HUES64 (cell line): ENCODE measurements at regions not wholly inside any gene's neighbourhood (a gene's known extent, or its start where the extent isn't known, plus 50 kb on each side); places are given as distances from the start of the nearest gene placed in this dataset.
"Not testable (repeated sequence)": the region's sequence is repeated elsewhere in the genome, so short reads cannot be mapped to it uniquely, and the experiment has no call there.

ENCODE experiments used
- H3K27ac ChIP-seq: 2 replicates; pipeline ENCODE4 v1.7.0; 2013; ENCODE audit warnings: low read depth, low read length, inconsistent platforms
- H3K27me3 ChIP-seq: 2 replicates; pipeline ENCODE4 v1.6.1; 2013; ENCODE audit warnings: mild to moderate bottlenecking, low read length; ENCODE audit not compliant: insufficient read depth
- H3K36me3 ChIP-seq: 2 replicates; pipeline ENCODE4 v1.6.1; 2013; ENCODE audit warnings: mild to moderate bottlenecking, low read length; ENCODE audit not compliant: insufficient read depth
- H3K4me1 ChIP-seq: 2 replicates; pipeline ENCODE4 v1.6.1; 2013; ENCODE audit warnings: mild to moderate bottlenecking, low read length, moderate library complexity; ENCODE audit not compliant: insufficient read depth
- H3K4me3 ChIP-seq: 2 replicates; pipeline ENCODE4 v1.5.1; 2013; ENCODE audit warnings: mild to moderate bottlenecking, low read length, moderate library complexity
- H3K9ac ChIP-seq: 2 replicates; pipeline ENCODE4 v1.6.1; 2013; ENCODE audit warnings: mild to moderate bottlenecking, low read depth, low read length
- H3K9me3 ChIP-seq: 2 replicates; pipeline ENCODE4 v1.6.1; 2013; ENCODE audit warnings: low read depth, low read length; ENCODE audit not compliant: insufficient read depth
- WGBS: fragments of 150-250, 120-280 bp; methylation state at CpG from one replicate; pipeline ENCODE4 v1.1.7; 2013; ENCODE audit warnings: missing lambda C conversion rate; 5-methylcytosine and 5-hydroxymethylcytosine counted together

DNA sequence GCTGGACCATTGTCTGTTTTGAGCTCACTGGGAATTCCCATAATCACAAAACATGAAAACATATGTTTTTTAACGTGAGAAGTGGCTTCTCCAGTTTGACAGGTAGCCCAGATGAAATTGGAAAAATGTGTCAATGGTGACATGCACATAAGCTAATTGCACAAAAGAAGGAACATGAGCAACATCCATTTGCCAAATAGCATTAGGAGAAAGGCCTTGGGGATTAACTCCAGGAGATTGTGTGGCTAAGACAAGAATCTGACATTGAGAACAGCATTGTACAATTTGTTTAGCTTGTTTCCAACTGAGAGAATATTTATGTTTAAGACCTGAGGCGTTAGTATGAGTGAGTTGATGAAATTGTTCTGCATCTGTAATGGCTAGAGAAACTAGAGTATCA lies 147.0 kb upstream of the API5 start:
- Histone ChIP-seq H3K4me1 (no peaks in the 10 kb centered on the region), H3K27me3 (no peaks in the 10 kb centered on the region), H3K4me3 (no peak overlapping the region), H3K27ac (no peak overlapping the region), H3K9ac (no peak overlapping the region), H3K9me3 (peaks cover 8% of the 10 kb centered on the region; the same call in 1 of the 2 replicates), H3K36me3 (no peaks in the 10 kb centered on the region)
- 88% methylated on average over 2 of the region's 2 CpGs for WGBS

DNA sequence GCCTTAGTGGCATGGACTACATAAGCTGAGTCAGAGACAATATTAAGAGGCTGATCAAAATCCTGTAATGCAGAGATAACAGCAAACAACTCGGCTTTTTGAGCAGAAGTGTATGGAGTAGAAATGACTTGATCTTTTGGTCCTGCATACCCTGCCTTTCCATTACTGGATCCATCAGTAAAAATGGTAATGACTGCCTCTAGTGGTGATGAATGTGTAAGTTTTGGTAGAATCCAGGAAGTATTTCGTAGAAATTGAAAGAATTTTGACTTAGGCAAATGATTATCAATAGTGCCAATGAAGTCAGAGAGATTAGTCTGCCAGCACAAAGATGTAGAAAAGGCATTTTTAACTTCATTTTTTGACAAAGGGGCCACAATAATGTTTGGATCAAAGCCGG lies 146.4 kb upstream of the API5 start:
- not testable (repeated sequence) for H3K27ac ChIP-seq, H3K9ac ChIP-seq, H3K4me3 ChIP-seq, H3K36me3 ChIP-seq, H3K27me3 ChIP-seq, H3K4me1 ChIP-seq
- peaks cover 11% of the 10 kb centered on the region; the same call in 1 of the 2 replicates for H3K9me3 ChIP-seq
- WGBS: 88% methylated on average over 3 of the region's 3 CpGs

DNA sequence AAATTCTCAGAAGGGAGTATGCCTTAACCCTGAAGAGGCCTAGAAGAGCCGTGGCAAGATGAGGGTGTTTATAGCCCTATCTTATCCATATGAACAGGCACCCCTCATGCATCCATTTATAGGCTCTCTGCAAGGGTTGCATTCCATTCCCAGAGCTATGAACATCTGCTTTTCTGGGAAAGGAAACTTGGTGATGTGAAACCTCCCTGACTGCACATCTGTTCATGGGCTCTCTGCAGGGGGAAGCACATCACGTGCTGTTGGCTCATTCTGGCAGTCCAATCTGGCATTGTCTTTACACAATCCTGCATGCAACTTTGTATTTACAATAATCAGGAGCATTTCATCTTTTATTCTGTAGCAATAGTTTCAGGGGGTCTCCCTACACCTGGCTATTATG lies 143.6 kb upstream of the API5 start:
- not testable (repeated sequence) for H3K4me1 ChIP-seq, H3K4me3 ChIP-seq, H3K27me3 ChIP-seq, H3K27ac ChIP-seq, H3K9ac ChIP-seq, H3K36me3 ChIP-seq
- 95% methylated on average over 2 of the region's 2 CpGs for WGBS
- H3K9me3 ChIP-seq: peaks cover 11% of the 10 kb centered on the region; the same call in 1 of the 2 replicates

DNA sequence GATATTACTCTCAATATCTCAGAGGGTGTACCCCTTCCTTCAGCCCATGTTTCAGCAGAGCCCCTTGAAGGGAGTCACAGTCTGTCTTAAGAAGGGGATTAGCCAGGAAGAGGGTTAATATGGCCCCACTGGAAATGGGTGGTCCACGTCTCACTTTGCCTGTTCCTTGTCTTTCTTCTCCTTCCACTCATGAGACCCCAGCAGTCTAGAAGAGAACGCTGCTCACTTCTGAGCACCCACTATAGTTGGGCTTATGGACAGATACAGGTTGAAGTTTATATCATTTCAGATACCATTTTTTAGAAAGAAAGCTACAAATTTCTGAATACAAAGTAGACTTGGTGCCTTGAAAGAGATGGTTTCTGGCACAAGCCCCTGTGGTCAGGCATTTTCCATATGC lies 139.3 kb upstream of the API5 start:
- no peaks in the 10 kb centered on the region for H3K27me3 ChIP-seq
- no peaks in the 10 kb centered on the region for H3K4me1 ChIP-seq
- 85% methylated on average over 2 of the region's 2 CpGs for WGBS
- peaks cover 9% of the 10 kb centered on the region; the same call in 1 of the 2 replicates for H3K9me3 ChIP-seq
- no peak overlapping the region for H3K4me3 ChIP-seq
- no peak overlapping the region for H3K9ac ChIP-seq
- no peak overlapping the region for H3K27ac ChIP-seq
- no peaks in the 10 kb centered on the region for H3K36me3 ChIP-seq

DNA sequence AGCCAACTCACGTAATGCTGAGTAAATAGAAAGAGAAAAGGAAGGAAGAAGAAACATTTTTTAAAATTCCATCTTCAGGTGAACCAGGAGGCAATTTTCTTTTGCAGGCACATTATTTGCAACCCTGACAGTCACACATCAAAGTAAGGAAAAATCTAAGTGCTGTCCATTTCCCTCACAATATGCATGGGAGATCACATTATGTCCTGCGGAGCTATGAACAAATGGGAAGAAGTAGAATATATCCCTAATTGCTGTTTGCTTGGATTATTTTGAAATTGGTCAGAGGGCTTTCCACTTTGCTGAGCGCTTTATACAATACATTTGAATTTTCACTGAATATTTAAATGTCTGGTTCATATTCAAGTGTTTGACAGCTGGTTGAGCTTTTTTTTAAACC lies 133.8 kb upstream of the API5 start:
- no peaks in the 10 kb centered on the region for H3K4me1 ChIP-seq
- no peak overlapping the region for H3K27ac ChIP-seq
- no peak overlapping the region for H3K4me3 ChIP-seq
- H3K27me3 ChIP-seq: no peaks in the 10 kb centered on the region
- no peaks in the 10 kb centered on the region for H3K36me3 ChIP-seq
- H3K9me3 ChIP-seq: no peaks in the 10 kb centered on the region; the same call in 1 of the 2 replicates
- no peak overlapping the region for H3K9ac ChIP-seq
- 95% methylated on average over 2 of the region's 3 CpGs for WGBS

DNA sequence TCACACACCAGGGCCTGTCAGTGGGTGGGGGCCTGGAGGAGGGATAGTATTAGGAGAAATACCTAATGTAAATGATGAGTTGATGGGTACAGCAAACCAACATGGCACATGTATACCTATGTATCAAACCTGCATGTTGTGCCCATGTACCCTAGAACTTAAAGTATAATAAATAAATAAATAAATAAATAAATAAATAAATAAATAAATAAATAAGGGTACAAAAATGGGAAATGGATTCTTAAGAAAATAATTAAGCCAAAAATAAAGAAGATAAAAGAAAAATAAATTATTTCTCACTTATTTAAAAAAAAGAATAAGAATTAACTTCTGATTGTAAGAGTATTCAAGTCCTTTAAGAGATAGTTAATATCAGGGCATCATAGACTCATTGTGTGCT lies 117.3 kb upstream of the API5 start:
- H3K4me1 ChIP-seq, H3K9ac ChIP-seq, H3K9me3 ChIP-seq, H3K4me3 ChIP-seq, H3K27ac ChIP-seq, H3K36me3 ChIP-seq, H3K27me3 ChIP-seq: not testable (repeated sequence)

DNA sequence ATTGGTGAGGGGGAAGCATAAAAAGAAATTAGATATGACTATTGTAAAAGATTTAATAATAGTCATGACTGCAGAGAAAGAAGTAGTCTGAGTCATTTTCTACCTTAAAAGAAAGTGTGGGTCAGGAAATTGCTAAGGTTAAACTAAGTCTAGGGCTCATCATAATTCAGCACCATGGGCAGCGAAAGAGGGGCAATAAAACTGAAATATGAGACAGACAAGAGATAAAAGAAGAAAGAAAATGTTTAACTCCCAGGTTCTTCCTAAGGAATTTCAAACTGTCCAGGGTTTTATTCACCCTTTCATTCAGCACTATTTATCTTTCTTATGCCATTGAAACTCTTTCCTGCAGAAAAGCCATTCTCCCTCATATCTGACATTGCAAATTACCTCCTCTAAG lies 114.4 kb upstream of the API5 start:
- 68% methylated on average over 1 of the region's 1 CpG for WGBS
- no peak overlapping the region for H3K4me3 ChIP-seq
- H3K9ac ChIP-seq: no peak overlapping the region
- H3K4me1 ChIP-seq: no peaks in the 10 kb centered on the region
- no peaks in the 10 kb centered on the region for H3K36me3 ChIP-seq
- H3K9me3 ChIP-seq: 0 out of 2 replicates have a peak, but pooled peaks cover 3% of the 10 kb centered on the region
- H3K27me3 ChIP-seq: no peaks in the 10 kb centered on the region
- no peak overlapping the region for H3K27ac ChIP-seq

DNA sequence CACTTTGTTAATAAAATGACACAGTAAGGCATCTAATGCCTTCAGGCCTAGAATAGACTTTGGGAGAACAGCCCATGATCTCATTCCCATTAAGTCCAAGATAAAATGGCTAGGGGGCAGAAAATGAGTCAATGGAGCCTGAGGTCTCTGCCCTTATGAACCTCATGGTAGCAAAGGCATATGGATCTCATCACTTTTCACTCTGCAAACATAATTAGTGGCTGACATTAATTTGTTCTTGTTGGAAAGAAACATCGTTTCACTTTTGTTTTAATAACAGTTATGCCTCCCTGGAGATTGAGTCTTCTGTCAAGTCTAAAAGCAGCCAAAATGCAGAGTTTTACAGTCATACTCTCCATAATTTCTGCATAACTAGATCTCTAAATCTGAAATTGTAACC lies 111.8 kb upstream of the API5 start:
- Histone ChIP-seq H3K9ac (no peak overlapping the region), H3K4me1 (no peaks in the 10 kb centered on the region), H3K27me3 (no peaks in the 10 kb centered on the region), H3K27ac (no peak overlapping the region), H3K9me3 (0 out of 2 replicates have a peak, but pooled peaks cover 3% of the 10 kb centered on the region), H3K36me3 (no peaks in the 10 kb centered on the region), H3K4me3 (no peak overlapping the region)
- WGBS: 94% methylated on average over 1 of the region's 1 CpG

DNA sequence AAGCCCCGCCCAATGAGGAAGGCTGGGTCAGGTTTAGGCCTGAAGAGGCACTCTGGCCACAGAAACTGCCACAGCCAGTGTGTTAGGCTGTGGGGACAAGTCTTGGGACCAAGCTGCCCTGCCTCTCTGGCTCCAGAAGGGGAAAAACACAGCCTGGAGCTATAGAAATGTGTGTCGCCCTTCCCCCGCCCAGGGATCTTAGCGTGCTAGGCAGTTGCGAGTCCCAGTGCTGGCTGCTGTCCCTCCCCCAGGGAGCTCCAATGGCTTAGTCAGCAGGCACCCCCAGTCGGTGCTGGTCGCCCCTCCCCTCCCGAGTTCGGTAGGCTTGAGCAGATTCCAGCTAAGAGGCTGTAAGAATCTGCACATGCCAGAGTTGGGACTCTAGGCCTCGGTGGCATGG lies 99.5 kb upstream of the API5 start:
- Histone ChIP-seq H3K27me3 (no peaks in the 10 kb centered on the region), H3K4me1 (peaks cover 4% of the 10 kb centered on the region; the same call in 1 of the 2 replicates), H3K9me3 (0 out of 2 replicates have a peak, but pooled peaks cover 8% of the 10 kb centered on the region), H3K9ac (no peak overlapping the region), H3K4me3 (no peak overlapping the region; the same call in 1 of the 2 replicates), H3K36me3 (no peaks in the 10 kb centered on the region), H3K27ac (no peak overlapping the region)
- WGBS: 51% methylated on average over 10 of the region's 10 CpGs

DNA sequence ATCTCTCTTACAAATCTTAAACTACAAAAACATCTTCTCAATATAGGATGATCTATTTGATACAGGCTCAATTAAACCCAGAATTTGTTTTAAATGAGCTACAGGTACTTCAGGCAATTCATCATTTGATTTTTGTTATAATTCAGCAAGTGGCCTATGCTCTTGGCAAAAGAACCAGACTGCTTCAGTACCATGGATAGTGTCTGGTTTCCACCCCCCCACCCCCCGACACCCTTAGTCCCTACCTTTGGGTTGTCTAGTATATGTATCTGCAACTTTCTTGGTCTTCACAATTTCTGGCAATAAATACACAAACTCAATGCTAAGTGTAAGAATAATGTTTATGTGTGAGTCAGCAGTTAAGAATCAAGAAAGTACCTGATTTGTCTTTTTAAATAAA lies 97.3 kb upstream of the API5 start:
- Histone ChIP-seq H3K4me1 (peaks cover 4% of the 10 kb centered on the region; the same call in 1 of the 2 replicates), H3K9me3 (0 out of 2 replicates have a peak, but pooled peaks cover 2% of the 10 kb centered on the region), H3K9ac (no peak overlapping the region), H3K27me3 (no peaks in the 10 kb centered on the region), H3K27ac (no peak overlapping the region), H3K36me3 (no peaks in the 10 kb centered on the region), H3K4me3 (no peak overlapping the region)
- no CpG with 5 or more reads among the region's 1 CpG for WGBS

DNA sequence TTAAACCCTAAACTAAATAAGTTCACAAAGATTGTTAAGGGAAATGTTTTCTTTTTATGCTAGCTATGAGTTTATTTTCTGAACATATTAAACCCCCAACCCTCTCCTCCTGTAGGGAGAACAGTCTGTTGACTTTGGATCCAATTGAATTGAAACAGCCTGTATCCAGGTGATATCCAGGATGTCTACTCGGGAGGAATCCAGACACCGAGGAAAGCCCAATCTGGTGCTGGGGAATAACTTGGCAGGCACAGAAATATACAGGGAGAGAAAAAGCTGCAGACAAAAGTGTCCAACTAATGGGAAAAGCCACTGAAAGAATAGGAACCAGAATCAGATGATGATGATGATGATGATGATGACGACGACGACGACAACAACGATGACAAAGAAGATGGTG lies 93.9 kb upstream of the API5 start:
- WGBS: 92% methylated on average over 7 of the region's 7 CpGs
- Histone ChIP-seq H3K4me3 (no peak overlapping the region), H3K36me3 (no peaks in the 10 kb centered on the region), H3K9ac (no peak overlapping the region), H3K27ac (no peak overlapping the region), H3K4me1 (peaks cover 6% of the 10 kb centered on the region; the same call in 1 of the 2 replicates), H3K9me3 (0 out of 2 replicates have a peak, but pooled peaks cover 2% of the 10 kb centered on the region), H3K27me3 (no peaks in the 10 kb centered on the region)

DNA sequence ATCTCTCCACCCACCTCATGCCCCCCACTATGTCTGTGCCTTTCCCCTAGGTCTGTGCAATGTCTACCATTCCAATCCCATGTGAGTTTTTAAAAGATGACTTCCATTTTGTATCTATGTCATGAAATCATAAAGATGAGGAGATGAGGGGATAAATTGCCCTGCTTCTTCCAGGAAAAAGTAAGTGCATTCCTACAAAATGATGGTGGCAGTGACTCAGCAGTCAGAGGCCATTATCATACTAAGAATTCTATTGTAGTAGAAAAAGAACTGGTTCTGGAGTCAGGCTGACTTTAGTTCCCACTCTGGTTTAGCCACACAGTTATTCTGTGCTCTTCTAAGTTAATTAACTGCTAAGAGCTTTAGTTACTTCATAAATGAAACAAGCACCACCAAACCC lies 89.6 kb upstream of the API5 start:
- H3K9ac ChIP-seq: no peak overlapping the region
- H3K36me3 ChIP-seq: no peaks in the 10 kb centered on the region
- no peak overlapping the region for H3K27ac ChIP-seq
- no peaks in the 10 kb centered on the region for H3K27me3 ChIP-seq
- no peak overlapping the region for H3K4me3 ChIP-seq
- H3K9me3 ChIP-seq: no peaks in the 10 kb centered on the region; the same call in 1 of the 2 replicates
- peaks cover 6% of the 10 kb centered on the region; the same call in 1 of the 2 replicates for H3K4me1 ChIP-seq
